ENCODE measurements at regions not wholly inside any gene's neighbourhood (a gene's known extent, or its start where the extent isn't known, plus 50 kb on each side); places are given as distances from the start of the nearest gene placed in this dataset.

GRCh38 chr16:35492225-35492624, 2032.8 kb downstream of the TP53TG3F start:
- no peak for DNase-seq (ENCODE audit: low spot score)
- in situ Hi-C loops (cut with MboI; ENCODE audit: low sequenced_read_pairs, unreplicated experiment): loop anchor here (25.0 kb wide), 1 partner anchor 95 kb away; no protein-coding TSS in a partner anchor
- no peak for TF ChIP-seq CTCF (IDR thresholded peaks at IDR 0.05; ENCODE audit: borderline replicate concordance, control extremely low read depth, extremely low read depth, insufficient read depth, missing control alignments)

- in situ Hi-C loops (cut with MboI; ENCODE audit: low sequenced_read_pairs, unreplicated experiment): loop anchor here (25.0 kb wide), 1 partner anchor 90 kb away; no protein-coding TSS in a partner anchor
- TF ChIP-seq CTCF (IDR thresholded peaks at IDR 0.05; ENCODE audit: borderline replicate concordance, control extremely low read depth, extremely low read depth, insufficient read depth, missing control alignments): no peak
Measured at GRCh38 chr16:35497399-35497798, 2038.0 kb downstream of the TP53TG3F start.

GRCh38 chr16:35506018-35506897, 2046.8 kb downstream of the TP53TG3F start:
- in situ Hi-C loops (cut with MboI; ENCODE audit: low sequenced_read_pairs, unreplicated experiment): no loop called here
- DNase-seq (ENCODE audit: low spot score): no peak
- TF ChIP-seq CTCF (IDR thresholded peaks at IDR 0.05; ENCODE audit: borderline replicate concordance, control extremely low read depth, extremely low read depth, insufficient read depth, missing control alignments): no peak

More at GRCh38 chr16:35497399-35497798, 2038.0 kb downstream of the TP53TG3F start:
- no peak for DNase-seq (ENCODE audit: low spot score)

GRCh38 chr16:35506898-35507194, 2047.4 kb downstream of the TP53TG3F start:
- TF ChIP-seq CTCF (IDR thresholded peaks at IDR 0.05; ENCODE audit: borderline replicate concordance, control extremely low read depth, extremely low read depth, insufficient read depth, missing control alignments): no peak
- in situ Hi-C loops (cut with MboI; ENCODE audit: low sequenced_read_pairs, unreplicated experiment): no loop called here
- no peak for DNase-seq (ENCODE audit: low spot score)

- no peak for DNase-seq (ENCODE audit: low spot score)
- in situ Hi-C loops (cut with MboI; ENCODE audit: low sequenced_read_pairs, unreplicated experiment): no loop called here
- no peak for TF ChIP-seq CTCF (IDR thresholded peaks at IDR 0.05; ENCODE audit: borderline replicate concordance, control extremely low read depth, extremely low read depth, insufficient read depth, missing control alignments)
Measured at GRCh38 chr16:35510701-35511100, 2051.3 kb downstream of the TP53TG3F start.

GRCh38 chr16:35516551-35516950, 2057.1 kb downstream of the TP53TG3F start:
- no peak for TF ChIP-seq CTCF (IDR thresholded peaks at IDR 0.05; ENCODE audit: borderline replicate concordance, control extremely low read depth, extremely low read depth, insufficient read depth, missing control alignments)
- in situ Hi-C loops (cut with MboI; ENCODE audit: low sequenced_read_pairs, unreplicated experiment): no loop called here
- no peak for DNase-seq (ENCODE audit: low spot score)

All from GM13976 (cell line).